Eye (tissue), 1 donor: ENCODE measurements at regions not wholly inside any gene's neighbourhood (a gene's known extent, or its start where the extent isn't known, plus 50 kb on each side); places are given as distances from the start of the nearest gene placed in this dataset.

Experiments used
- DNase-seq: peaks from one replicate; pipeline ENCODE4 v3.0.0-alpha.2; 2015

- no peak for DNase-seq
Observed at GRCh38 chr3:164539215-164539614, 539.1 kb downstream of the SI start.

- DNase-seq, result no peak
Observed at GRCh38 chr3:164537485-164537884, 540.8 kb downstream of the SI start.

GRCh38 chr3:164533275-164533674 is 545.0 kb downstream of the SI start:
- no peak for DNase-seq

- DNase-seq, result no peak
Observed at GRCh38 chr3:164526250-164526649, 552.0 kb downstream of the SI start.

- no peak for DNase-seq
Observed at GRCh38 chr3:164524201-164524600, 554.1 kb downstream of the SI start.

- DNase-seq, result no peak
Observed at GRCh38 chr3:164522073-164522763, 556.1 kb downstream of the SI start.

GRCh38 chr3:164521644-164522043 is 556.7 kb downstream of the SI start:
- no peak for DNase-seq

- no peak for DNase-seq
Observed at GRCh38 chr3:164521139-164521538, 557.2 kb downstream of the SI start.

- no peak for DNase-seq
Observed at GRCh38 chr3:164515256-164515655, 563.0 kb downstream of the SI start.

GRCh38 chr3:164514576-164514975 is 563.7 kb downstream of the SI start:
- DNase-seq, result no peak

GRCh38 chr3:164507886-164508285 is 570.4 kb downstream of the SI start:
- DNase-seq, result no peak

- no peak for DNase-seq
Observed at GRCh38 chr3:164498917-164499316, 579.4 kb downstream of the SI start.

- no peak for DNase-seq
Observed at GRCh38 chr3:164488893-164489292, 589.4 kb downstream of the SI start.

- no peak for DNase-seq
Observed at GRCh38 chr3:164486150-164486549, 592.1 kb downstream of the SI start.

- DNase-seq, result no peak
Observed at GRCh38 chr3:164479978-164480377, 598.3 kb downstream of the SI start.

- DNase-seq, result no peak
Observed at GRCh38 chr3:164479406-164479805, 598.9 kb downstream of the SI start.

GRCh38 chr3:164478323-164478722 is 600.0 kb downstream of the SI start:
- no peak for DNase-seq

- no peak for DNase-seq
Observed at GRCh38 chr3:164477403-164477802, 600.9 kb downstream of the SI start.

GRCh38 chr3:164476631-164477030 is 601.7 kb downstream of the SI start:
- DNase-seq, result no peak

- no peak for DNase-seq
Observed at GRCh38 chr3:164470471-164470870, 607.8 kb downstream of the SI start.

GRCh38 chr3:164468055-164468454 is 610.2 kb downstream of the SI start:
- no peak for DNase-seq

GRCh38 chr3:164467007-164467406 is 611.3 kb downstream of the SI start:
- no peak for DNase-seq

GRCh38 chr3:164465172-164465571 is 613.1 kb downstream of the SI start:
- DNase-seq, result no peak

- no peak for DNase-seq
Observed at GRCh38 chr3:164460851-164461250, 617.4 kb downstream of the SI start.

GRCh38 chr3:164459521-164460151 is 618.7 kb downstream of the SI start:
- DNase-seq, result no peak
